ENCODE measurements at regions not wholly inside any gene's neighbourhood (a gene's known extent, or its start where the extent isn't known, plus 50 kb on each side); places are given as distances from the start of the nearest gene placed in this dataset.
A peak's percentile ranks its signal among the peaks of the same experiment; 100 is the strongest.
"Not testable (repeated sequence)": the region's sequence is repeated elsewhere in the genome, so short reads cannot be mapped to it uniquely, and the experiment has no call there.

- no peak for DNase-seq
These were observed 1602.9 kb downstream of the KCNT2 start for GRCh38 chr1:195005338-195005737.

- no peak for DNase-seq
These were observed 1617.8 kb downstream of the KCNT2 start for GRCh38 chr1:194990483-194990882.

GRCh38 chr1:194975913-194976312 is 1632.3 kb downstream of the KCNT2 start:
- no peak for DNase-seq

- peak; percentile 1 for DNase-seq
These were observed 1639.3 kb downstream of the KCNT2 start for GRCh38 chr1:194968916-194969315.

GRCh38 chr1:194959795-194960194 is 1648.4 kb downstream of the KCNT2 start:
- DNase-seq, result no peak

- no peak for DNase-seq
These were observed 1656.1 kb downstream of the KCNT2 start for GRCh38 chr1:194952171-194952570.

GRCh38 chr1:194950584-194950983 is 1657.7 kb downstream of the KCNT2 start:
- no peak for DNase-seq

- DNase-seq, result no peak
These were observed 1667.8 kb downstream of the KCNT2 start for GRCh38 chr1:194940336-194941030.

GRCh38 chr1:194935864-194936263 is 1672.4 kb downstream of the KCNT2 start:
- DNase-seq, result no peak

- no peak for DNase-seq
These were observed 1677.1 kb downstream of the KCNT2 start for GRCh38 chr1:194931166-194931565.

GRCh38 chr1:194930132-194930531 is 1678.1 kb downstream of the KCNT2 start:
- no peak for DNase-seq

GRCh38 chr1:194929357-194929756 is 1678.9 kb downstream of the KCNT2 start:
- no peak for DNase-seq

GRCh38 chr1:194919146-194919545 is 1689.1 kb downstream of the KCNT2 start:
- no peak for DNase-seq

- DNase-seq, result no peak
These were observed 1690.5 kb downstream of the KCNT2 start for GRCh38 chr1:194917769-194918168.

- DNase-seq, result no peak
These were observed 1699.6 kb downstream of the KCNT2 start for GRCh38 chr1:194908643-194909042.

- DNase-seq, result no peak
These were observed 1704.7 kb downstream of the KCNT2 start for GRCh38 chr1:194903524-194903923.

- DNase-seq, result no peak
These were observed 1702.9 kb upstream of the B3GALT2 start for GRCh38 chr1:194889310-194889709.

GRCh38 chr1:194870860-194871259 is 1684.4 kb upstream of the B3GALT2 start:
- no peak for DNase-seq

GRCh38 chr1:194866153-194866552 is 1679.7 kb upstream of the B3GALT2 start:
- no peak for DNase-seq

GRCh38 chr1:194865383-194865782 is 1679.0 kb upstream of the B3GALT2 start:
- DNase-seq, result no peak

- DNase-seq, result no peak
These were observed 1675.7 kb upstream of the B3GALT2 start for GRCh38 chr1:194862129-194862528.

GRCh38 chr1:194860248-194861201 is 1674.1 kb upstream of the B3GALT2 start:
- DNase-seq, result no peak

- DNase-seq, result not testable (repeated sequence)
These were observed 1673.2 kb upstream of the B3GALT2 start for GRCh38 chr1:194859481-194860154.
